HG02884 (cell line): ENCODE measurements at regions not wholly inside any gene's neighbourhood (a gene's known extent, or its start where the extent isn't known, plus 50 kb on each side); places are given as distances from the start of the nearest gene placed in this dataset.
"Not testable (repeated sequence)": the region's sequence is repeated elsewhere in the genome, so short reads cannot be mapped to it uniquely, and the experiment has no call there.

Experiments
- ATAC-seq: cut with Tn5 transposase; IDR thresholded peaks from one replicate; pipeline ENCODE4 v1.9.1; 2021; ENCODE audit warnings: mild to moderate bottlenecking, moderate library complexity; ENCODE audit not compliant: unreplicated experiment

GRCh38 chr3:80770106-80771074 is 991.1 kb downstream of the GBE1 start:
- no peak for ATAC-seq

GRCh38 chr3:80769683-80770082 is 991.8 kb downstream of the GBE1 start:
- no peak for ATAC-seq

GRCh38 chr3:80767604-80768003 is 993.8 kb downstream of the GBE1 start:
- no peak for ATAC-seq

GRCh38 chr3:80754969-80755368 is 987.2 kb upstream of the ROBO1 start:
- ATAC-seq, result no peak

GRCh38 chr3:80753021-80753420 is 985.2 kb upstream of the ROBO1 start:
- no peak for ATAC-seq

GRCh38 chr3:80750637-80751036 is 982.8 kb upstream of the ROBO1 start:
- no peak for ATAC-seq

GRCh38 chr3:80734920-80735319 is 967.1 kb upstream of the ROBO1 start:
- ATAC-seq, result no peak

GRCh38 chr3:80734483-80734882 is 966.7 kb upstream of the ROBO1 start:
- ATAC-seq, result no peak

GRCh38 chr3:80733522-80734176 is 965.9 kb upstream of the ROBO1 start:
- ATAC-seq, result no peak

GRCh38 chr3:80727561-80727960 is 959.8 kb upstream of the ROBO1 start:
- not testable (repeated sequence) for ATAC-seq

GRCh38 chr3:80709597-80710322 is 942.0 kb upstream of the ROBO1 start:
- ATAC-seq, result not testable (repeated sequence)

- no peak for ATAC-seq
Observed at GRCh38 chr3:80705290-80705689, 937.5 kb upstream of the ROBO1 start.

GRCh38 chr3:80701349-80701748 is 933.6 kb upstream of the ROBO1 start:
- ATAC-seq, result no peak

- no peak for ATAC-seq
Observed at GRCh38 chr3:80697291-80697690, 929.5 kb upstream of the ROBO1 start.

GRCh38 chr3:80696280-80696679 is 928.5 kb upstream of the ROBO1 start:
- no peak for ATAC-seq

GRCh38 chr3:80688814-80689213 is 921.0 kb upstream of the ROBO1 start:
- no peak for ATAC-seq

GRCh38 chr3:80682951-80683350 is 915.2 kb upstream of the ROBO1 start:
- ATAC-seq, result no peak

GRCh38 chr3:80682235-80682634 is 914.4 kb upstream of the ROBO1 start:
- no peak for ATAC-seq

- no peak for ATAC-seq
Observed at GRCh38 chr3:80677796-80678195, 910.0 kb upstream of the ROBO1 start.

GRCh38 chr3:80676866-80677265 is 909.1 kb upstream of the ROBO1 start:
- no peak for ATAC-seq

- ATAC-seq, result no peak
Observed at GRCh38 chr3:80676261-80676660, 908.5 kb upstream of the ROBO1 start.
